Fibroblast of lung (primary cell): ENCODE measurements at regions not wholly inside any gene's neighbourhood (a gene's known extent, or its start where the extent isn't known, plus 50 kb on each side); places are given as distances from the start of the nearest gene placed in this dataset.
"Not testable (repeated sequence)": the region's sequence is repeated elsewhere in the genome, so short reads cannot be mapped to it uniquely, and the experiment has no call there.

ENCODE experiments used
- DNase-seq, 2 donors: peaks; one replicate each; pipeline versions ENCODE4 v3.0.0 to v3.0.0-alpha.2; 2010; ENCODE audit warnings: low read depth in 2 of 2
- H2AFZ ChIP-seq: 2 replicates; pipeline ENCODE4 v1.5.1; 2012; ENCODE audit warnings: low read length, control low read depth, inconsistent platforms
- H3K27ac ChIP-seq: 2 replicates; pipeline ENCODE4 v1.5.1; 2011; ENCODE audit warnings: low read length, control low read depth; ENCODE audit not compliant: insufficient read depth
- H3K27me3 ChIP-seq: 2 replicates; pipeline ENCODE4 v1.5.1; 2011; ENCODE audit warnings: mild to moderate bottlenecking, low read length; ENCODE audit not compliant: control insufficient read depth, insufficient read depth
- H3K36me3 ChIP-seq: 2 replicates; pipeline ENCODE4 v1.5.1; 2011; ENCODE audit warnings: low read length; ENCODE audit not compliant: control insufficient read depth, insufficient read depth
- H3K4me1 ChIP-seq: 2 replicates; pipeline ENCODE4 v1.5.1; 2011; ENCODE audit warnings: low read length; ENCODE audit not compliant: control insufficient read depth, insufficient read depth; ENCODE audit errors: extremely low read depth
- H3K4me2 ChIP-seq: 2 replicates; pipeline ENCODE4 v1.5.1; 2011; ENCODE audit warnings: low read length, control low read depth; ENCODE audit not compliant: insufficient read depth; ENCODE audit errors: extremely low read depth
- H3K4me3 ChIP-seq, 4 experiments: fragments of 200-600 bp in 1 of 4; sonication (generic) in 1 of 4; replicated peaks in 1 of 4; 2 replicates each; pipeline ENCODE4 v1.5.1; 2011 to 2016; ENCODE audit warnings: low read length in 4 of 4, low read depth in 3 of 4, mild to moderate bottlenecking in 3 of 4, control low read depth in 2 of 4, inconsistent platforms in 1 of 4, mixed read lengths in 1 of 4; ENCODE audit not compliant: insufficient read depth in 1 of 4; ENCODE audit errors: control extremely low read depth in 1 of 4
- H3K79me2 ChIP-seq: 2 replicates; pipeline ENCODE4 v1.5.1; 2012; ENCODE audit warnings: mild to moderate bottlenecking, low read length, inconsistent platforms; ENCODE audit not compliant: control insufficient read depth, insufficient read depth
- H3K9ac ChIP-seq: 2 replicates; pipeline ENCODE4 v1.5.1; 2011; ENCODE audit warnings: mild to moderate bottlenecking, low read length, control low read depth; ENCODE audit not compliant: insufficient read depth
- H3K9me3 ChIP-seq: 2 replicates; pipeline ENCODE4 v1.5.1; 2012; ENCODE audit warnings: low read depth, low read length; ENCODE audit not compliant: control insufficient read depth, insufficient read depth
- H4K20me1 ChIP-seq: 2 replicates; pipeline ENCODE4 v1.5.1; 2011; ENCODE audit warnings: low read length; ENCODE audit not compliant: control insufficient read depth, insufficient read depth; ENCODE audit errors: extremely low read depth
- EZH2 ChIP-seq: IDR thresholded peaks from 2 replicates; pipeline ENCODE4 v1.5.1; 2012; ENCODE audit warnings: low read length, control low read depth, mild to moderate bottlenecking; ENCODE audit errors: missing control alignments
- TF ChIP-seq, protein P1 (sequence below), 2 donors: IDR thresholded peaks in 1 of 2; conservative IDR thresholded peaks in 1 of 2; 1 replicate in 1 of 2; 2 replicates in 1 of 2; pipeline ENCODE4 v1.5.1; 2011 to 2012; ENCODE audit warnings: low read length in 2 of 2, control low read depth in 1 of 2, inconsistent platforms in 1 of 2, low read depth in 1 of 2, mild to moderate bottlenecking in 1 of 2

GRCh38 chr22:44566911-44567310 lies 68.9 kb upstream of the RTL6 start:
- H3K79me2 ChIP-seq = no peaks in the 10 kb centered on the region
- no peak overlapping the region for H2AFZ ChIP-seq
- H3K9ac ChIP-seq = no peak overlapping the region
- H3K27me3 ChIP-seq = peaks cover 2% of the 10 kb centered on the region
- H4K20me1 ChIP-seq = no peaks in the 10 kb centered on the region
- H3K4me3 ChIP-seq = no peak overlapping the region
- H3K36me3 ChIP-seq = no peaks in the 10 kb centered on the region
- H3K4me1 ChIP-seq = no peaks in the 10 kb centered on the region
- no peak for TF ChIP-seq EZH2
- TF ChIP-seq, protein P1, sequence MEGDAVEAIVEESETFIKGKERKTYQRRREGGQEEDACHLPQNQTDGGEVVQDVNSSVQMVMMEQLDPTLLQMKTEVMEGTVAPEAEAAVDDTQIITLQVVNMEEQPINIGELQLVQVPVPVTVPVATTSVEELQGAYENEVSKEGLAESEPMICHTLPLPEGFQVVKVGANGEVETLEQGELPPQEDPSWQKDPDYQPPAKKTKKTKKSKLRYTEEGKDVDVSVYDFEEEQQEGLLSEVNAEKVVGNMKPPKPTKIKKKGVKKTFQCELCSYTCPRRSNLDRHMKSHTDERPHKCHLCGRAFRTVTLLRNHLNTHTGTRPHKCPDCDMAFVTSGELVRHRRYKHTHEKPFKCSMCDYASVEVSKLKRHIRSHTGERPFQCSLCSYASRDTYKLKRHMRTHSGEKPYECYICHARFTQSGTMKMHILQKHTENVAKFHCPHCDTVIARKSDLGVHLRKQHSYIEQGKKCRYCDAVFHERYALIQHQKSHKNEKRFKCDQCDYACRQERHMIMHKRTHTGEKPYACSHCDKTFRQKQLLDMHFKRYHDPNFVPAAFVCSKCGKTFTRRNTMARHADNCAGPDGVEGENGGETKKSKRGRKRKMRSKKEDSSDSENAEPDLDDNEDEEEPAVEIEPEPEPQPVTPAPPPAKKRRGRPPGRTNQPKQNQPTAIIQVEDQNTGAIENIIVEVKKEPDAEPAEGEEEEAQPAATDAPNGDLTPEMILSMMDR (conservative IDR thresholded peaks at IDR 0.05 in 1 of 2, IDR thresholded peaks at IDR 0.05 in 1 of 2; ENCODE audit: low read depth in 1 of 2, low read length in 2 of 2) = no peak
- H3K9me3 ChIP-seq = no peaks in the 10 kb centered on the region
- DNase-seq = no peak
- no peak overlapping the region for H3K4me2 ChIP-seq
- no peak overlapping the region for H3K27ac ChIP-seq

DNA sequence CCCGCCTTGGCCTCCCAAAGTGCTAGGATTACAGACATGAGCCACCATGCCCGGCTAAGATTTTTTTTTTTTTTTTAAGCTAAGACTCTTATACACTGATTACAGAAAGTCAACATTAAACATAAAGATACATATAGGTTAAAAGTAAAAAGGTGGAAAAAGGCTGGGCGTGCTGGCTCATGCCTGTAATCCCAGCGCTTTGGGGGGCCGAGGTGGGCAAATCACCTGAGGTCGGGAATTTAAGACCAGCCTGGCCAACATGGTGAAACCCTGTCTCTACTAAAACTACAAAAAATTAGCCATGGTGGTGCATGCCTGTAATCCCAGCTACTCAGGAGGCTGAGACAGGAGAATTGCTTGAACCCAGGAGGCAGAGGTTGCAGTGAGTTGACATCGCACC lies 64.6 kb upstream of the RTL6 start:
- not testable (repeated sequence) for H3K4me2 ChIP-seq, H3K27ac ChIP-seq, H3K9me3 ChIP-seq, H3K79me2 ChIP-seq, H2AFZ ChIP-seq, DNase-seq, H3K36me3 ChIP-seq, H3K4me1 ChIP-seq, H4K20me1 ChIP-seq, H3K27me3 ChIP-seq, H3K4me3 ChIP-seq, H3K9ac ChIP-seq

GRCh38 chr22:44561139-44561840 lies 63.3 kb upstream of the RTL6 start:
- Histone ChIP-seq H3K27me3 (no peaks in the 10 kb centered on the region), H3K9ac (no peak overlapping the region), H4K20me1 (no peaks in the 10 kb centered on the region), H3K4me1 (no peaks in the 10 kb centered on the region), H3K79me2 (no peaks in the 10 kb centered on the region), H3K9me3 (no peaks in the 10 kb centered on the region), H3K4me3 (no peak overlapping the region), H3K36me3 (no peaks in the 10 kb centered on the region), H3K27ac (no peak overlapping the region), H2AFZ (no peak overlapping the region), H3K4me2 (no peak overlapping the region)
- TF ChIP-seq, protein P1 (conservative IDR thresholded peaks at IDR 0.05 in 1 of 2, IDR thresholded peaks at IDR 0.05 in 1 of 2; ENCODE audit: low read depth in 1 of 2, low read length in 2 of 2) = no peak
- no peak for DNase-seq

DNA sequence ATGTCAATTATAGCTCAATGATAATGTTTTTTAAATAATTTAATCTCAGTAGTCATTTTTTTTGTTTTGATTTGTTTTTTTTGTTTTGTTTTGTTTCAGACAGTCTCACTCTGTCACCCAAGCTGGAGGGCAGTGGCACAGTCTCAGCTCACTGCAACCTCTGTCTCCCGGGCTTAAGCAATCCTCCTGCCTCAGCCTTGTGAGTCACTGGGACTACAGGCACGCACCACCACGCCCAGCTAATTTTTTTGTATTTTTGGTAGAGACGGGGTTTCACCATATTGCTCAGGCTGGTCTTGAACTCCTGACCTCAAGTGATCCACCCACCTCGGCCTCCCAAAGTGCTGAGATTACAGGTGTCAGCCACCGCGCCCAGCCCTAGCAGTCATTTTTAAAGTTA lies 60.6 kb upstream of the RTL6 start:
- H3K9ac ChIP-seq = not testable (repeated sequence)

GRCh38 chr22:44557872-44558271 lies 59.8 kb upstream of the RTL6 start:
- H3K36me3 ChIP-seq, H3K27ac ChIP-seq, H3K4me3 ChIP-seq, H3K4me1 ChIP-seq, H3K9me3 ChIP-seq, H2AFZ ChIP-seq, H3K9ac ChIP-seq, DNase-seq, H3K4me2 ChIP-seq, H4K20me1 ChIP-seq, H3K27me3 ChIP-seq, H3K79me2 ChIP-seq: not testable (repeated sequence)

More for the DNA sequence above, 60.6 kb upstream of the RTL6 start:
- H3K4me3 ChIP-seq, H4K20me1 ChIP-seq, H3K36me3 ChIP-seq, H3K79me2 ChIP-seq, H3K27ac ChIP-seq, H3K4me2 ChIP-seq, H3K9me3 ChIP-seq, H2AFZ ChIP-seq, H3K27me3 ChIP-seq, H3K4me1 ChIP-seq: not testable (repeated sequence)
- DNase-seq = peak; percentile 31 to 65
